ENCODE measurements at regions not wholly inside any gene's neighbourhood (a gene's known extent, or its start where the extent isn't known, plus 50 kb on each side); places are given as distances from the start of the nearest gene placed in this dataset.

DNA sequence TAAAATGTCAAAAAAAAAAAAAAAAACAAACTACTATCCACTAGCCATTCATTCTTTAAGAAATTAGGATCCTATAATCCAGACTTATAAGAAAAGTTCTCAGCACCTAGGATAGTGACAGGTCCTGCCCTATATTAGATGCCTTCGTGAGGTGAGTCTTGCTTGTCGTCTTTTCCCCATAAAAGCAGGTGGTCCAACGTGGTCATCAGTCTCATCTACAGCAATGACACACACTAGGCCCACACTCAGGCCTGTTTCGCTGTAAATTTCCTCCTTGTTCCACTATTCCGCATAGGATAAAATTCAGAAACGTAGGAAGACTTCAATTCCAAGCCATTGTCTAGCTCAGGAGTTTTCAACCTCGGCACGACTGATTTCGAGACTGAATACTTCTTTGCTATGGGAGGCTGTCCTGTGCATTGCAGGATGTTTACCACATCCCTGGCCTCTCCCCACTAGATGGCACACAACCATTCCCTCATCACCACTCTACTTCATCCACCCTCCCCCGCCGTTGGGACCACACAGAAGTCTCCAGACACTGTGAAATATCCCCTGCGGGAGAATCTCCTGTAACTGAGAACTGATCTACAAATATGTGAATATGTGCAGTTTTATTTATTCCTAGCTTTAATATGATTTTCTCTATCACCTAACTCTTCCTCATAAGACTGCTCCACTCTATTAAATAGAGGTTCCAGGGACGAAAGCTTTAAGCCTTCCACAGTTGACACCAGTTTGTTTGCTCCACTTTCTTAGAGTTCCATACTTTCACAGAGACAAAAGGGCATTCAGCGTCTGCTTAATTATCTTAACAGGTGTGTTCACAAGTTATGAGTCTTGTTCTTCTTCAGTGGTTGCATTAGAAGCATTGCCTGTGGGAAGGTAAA, 346.3 kb downstream of the BMP2 start:
- TF ChIP-seq, protein P1, sequence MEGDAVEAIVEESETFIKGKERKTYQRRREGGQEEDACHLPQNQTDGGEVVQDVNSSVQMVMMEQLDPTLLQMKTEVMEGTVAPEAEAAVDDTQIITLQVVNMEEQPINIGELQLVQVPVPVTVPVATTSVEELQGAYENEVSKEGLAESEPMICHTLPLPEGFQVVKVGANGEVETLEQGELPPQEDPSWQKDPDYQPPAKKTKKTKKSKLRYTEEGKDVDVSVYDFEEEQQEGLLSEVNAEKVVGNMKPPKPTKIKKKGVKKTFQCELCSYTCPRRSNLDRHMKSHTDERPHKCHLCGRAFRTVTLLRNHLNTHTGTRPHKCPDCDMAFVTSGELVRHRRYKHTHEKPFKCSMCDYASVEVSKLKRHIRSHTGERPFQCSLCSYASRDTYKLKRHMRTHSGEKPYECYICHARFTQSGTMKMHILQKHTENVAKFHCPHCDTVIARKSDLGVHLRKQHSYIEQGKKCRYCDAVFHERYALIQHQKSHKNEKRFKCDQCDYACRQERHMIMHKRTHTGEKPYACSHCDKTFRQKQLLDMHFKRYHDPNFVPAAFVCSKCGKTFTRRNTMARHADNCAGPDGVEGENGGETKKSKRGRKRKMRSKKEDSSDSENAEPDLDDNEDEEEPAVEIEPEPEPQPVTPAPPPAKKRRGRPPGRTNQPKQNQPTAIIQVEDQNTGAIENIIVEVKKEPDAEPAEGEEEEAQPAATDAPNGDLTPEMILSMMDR (conservative IDR thresholded peaks at IDR 0.05 in 1 of 2, IDR thresholded peaks at IDR 0.05 in 1 of 2; ENCODE audit: extremely low read depth in 1 of 2, insufficient read depth in 1 of 2, low read depth in 1 of 2, low read length in 2 of 2): peak; percentile 52 to 76
- no peak for TF ChIP-seq EZH2 (IDR thresholded peaks at IDR 0.05; ENCODE audit: borderline replicate concordance, low read length)

Data from mammary epithelial cell (primary cell).